Anterior cingulate cortex (tissue), 58 donors: ENCODE measurements at regions not wholly inside any gene's neighbourhood (a gene's known extent, or its start where the extent isn't known, plus 50 kb on each side); places are given as distances from the start of the nearest gene placed in this dataset.
"Not testable (repeated sequence)": the region's sequence is repeated elsewhere in the genome, so short reads cannot be mapped to it uniquely, and the experiment has no call there.

Experiments used
- DNase-seq, 58 donors: peaks; one replicate each; lab custom pipeline; 2025; lab: John Stamatoyannopoulos, UW

DNA sequence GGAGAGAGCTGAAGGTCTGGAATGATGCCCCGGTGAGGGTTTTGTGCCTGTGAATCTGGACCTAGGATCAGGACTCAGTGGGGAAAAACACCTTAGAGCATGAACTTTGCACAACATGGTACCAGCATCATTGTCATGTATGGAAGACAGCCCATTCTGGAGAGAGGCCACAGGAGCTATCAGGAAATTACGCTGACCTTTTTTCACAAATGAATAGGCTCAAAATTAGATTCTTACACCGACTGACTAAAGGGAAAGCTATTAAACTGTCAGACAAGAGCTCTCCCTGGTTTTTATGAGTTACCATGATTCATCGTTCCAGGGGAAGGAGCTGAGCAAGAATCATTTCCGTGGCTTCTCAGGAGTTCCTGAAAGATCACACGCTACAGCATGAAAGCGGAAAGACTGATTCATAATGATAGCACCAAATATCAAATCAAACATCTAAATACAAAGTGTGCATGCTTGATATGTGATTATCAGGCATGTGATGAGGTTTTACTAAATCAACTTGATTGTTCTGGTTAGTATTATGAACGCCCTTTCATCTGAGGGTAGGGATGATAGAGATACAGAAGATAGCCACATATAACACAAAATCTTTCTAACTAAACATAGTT lies 224.9 kb upstream of the SMLR1 start:
- DNase-seq: no peak

GRCh38 chr6:130603391-130603790 lies 223.8 kb upstream of the SMLR1 start:
- no peak for DNase-seq

GRCh38 chr6:130604841-130605399 lies 222.3 kb upstream of the SMLR1 start:
- DNase-seq: no peak

GRCh38 chr6:130610303-130610702 lies 216.9 kb upstream of the SMLR1 start:
- no peak for DNase-seq

GRCh38 chr6:130611366-130611765 lies 215.8 kb upstream of the SMLR1 start:
- no peak for DNase-seq

- no peak for DNase-seq
Observed at GRCh38 chr6:130613176-130613575, 214.0 kb upstream of the SMLR1 start.

DNA sequence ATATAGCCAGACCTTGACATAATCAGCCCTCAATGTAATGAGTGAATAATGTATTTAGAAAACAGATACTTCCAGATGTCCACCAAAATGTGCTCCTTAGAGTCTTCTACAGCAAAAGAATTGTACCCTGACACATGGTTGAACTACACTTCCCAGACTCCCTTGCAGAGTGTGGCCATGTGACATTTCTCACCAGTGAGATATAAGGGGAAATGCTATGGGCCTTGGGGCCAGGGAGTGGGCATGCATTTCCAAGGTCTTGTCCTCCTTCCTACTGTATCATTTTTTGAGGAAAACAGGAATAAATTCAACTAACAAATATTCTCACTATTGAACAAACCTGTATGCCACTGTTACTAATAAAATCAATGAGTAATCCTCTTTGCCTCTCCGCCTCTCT lies 211.4 kb upstream of the SMLR1 start:
- DNase-seq: no peak

GRCh38 chr6:130617658-130618057 lies 209.5 kb upstream of the SMLR1 start:
- DNase-seq: no peak

DNA sequence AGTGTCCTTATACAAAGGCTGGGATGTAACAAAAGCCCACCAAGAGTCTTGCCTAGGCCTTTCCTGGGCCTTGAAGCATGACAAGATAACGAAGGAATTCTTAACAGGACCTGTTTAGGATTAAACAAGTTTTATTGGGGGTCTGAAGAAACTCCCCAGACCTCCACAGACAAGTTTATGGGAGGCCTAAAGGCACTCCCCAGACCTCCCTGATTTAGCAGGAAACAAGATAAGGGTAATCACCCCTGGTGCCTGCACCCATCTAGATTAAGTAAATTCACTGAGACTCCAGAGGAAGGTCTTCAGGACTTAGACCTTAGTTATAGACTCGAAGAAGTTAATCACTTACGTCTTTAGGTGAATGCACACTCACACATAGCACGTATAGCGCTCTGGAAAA lies 208.4 kb upstream of the SMLR1 start:
- not testable (repeated sequence) for DNase-seq

DNA sequence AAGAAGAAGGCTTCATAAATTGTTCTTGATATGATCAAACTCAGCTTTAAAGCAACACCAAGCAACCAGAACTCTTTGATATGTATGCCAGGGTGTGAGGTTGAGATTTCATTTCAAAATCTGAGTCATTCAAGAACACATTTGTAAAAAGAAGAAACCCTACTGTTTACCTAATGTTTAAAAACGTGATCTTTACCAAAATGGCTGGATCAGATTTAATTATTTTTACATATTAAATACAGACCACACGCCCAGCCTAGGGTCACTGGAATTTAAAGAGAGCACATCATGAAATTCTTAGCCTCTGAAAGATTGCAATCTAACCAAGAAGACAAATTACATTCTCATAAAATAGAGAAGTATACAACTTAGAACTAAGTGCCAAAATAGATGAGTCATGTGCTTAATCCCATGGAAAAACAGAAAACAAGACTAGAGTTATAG lies 206.8 kb upstream of the SMLR1 start:
- no peak for DNase-seq

GRCh38 chr6:130622142-130622541 lies 205.1 kb upstream of the SMLR1 start:
- no peak for DNase-seq

DNA sequence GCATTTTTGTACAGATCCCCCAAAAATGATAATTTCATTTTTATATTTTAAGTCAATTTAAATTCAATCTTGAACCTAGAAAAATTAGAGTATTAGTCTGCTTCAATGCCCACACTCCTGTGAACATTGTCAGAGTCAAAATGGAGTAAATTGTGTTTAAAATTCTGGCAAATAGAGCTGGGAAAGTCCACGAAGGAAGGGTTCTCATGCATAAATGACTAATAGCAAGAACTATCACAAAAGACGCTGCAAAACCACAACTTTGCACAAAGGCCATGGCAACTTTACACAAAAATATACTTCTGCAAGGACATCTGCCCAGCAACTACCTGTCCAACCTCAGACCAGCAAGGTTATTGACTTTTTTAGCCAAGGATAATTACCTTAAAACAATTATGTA lies 203.2 kb upstream of the SMLR1 start:
- no peak for DNase-seq

- no peak for DNase-seq
Observed at GRCh38 chr6:130625825-130626527, 201.2 kb upstream of the SMLR1 start.

DNA sequence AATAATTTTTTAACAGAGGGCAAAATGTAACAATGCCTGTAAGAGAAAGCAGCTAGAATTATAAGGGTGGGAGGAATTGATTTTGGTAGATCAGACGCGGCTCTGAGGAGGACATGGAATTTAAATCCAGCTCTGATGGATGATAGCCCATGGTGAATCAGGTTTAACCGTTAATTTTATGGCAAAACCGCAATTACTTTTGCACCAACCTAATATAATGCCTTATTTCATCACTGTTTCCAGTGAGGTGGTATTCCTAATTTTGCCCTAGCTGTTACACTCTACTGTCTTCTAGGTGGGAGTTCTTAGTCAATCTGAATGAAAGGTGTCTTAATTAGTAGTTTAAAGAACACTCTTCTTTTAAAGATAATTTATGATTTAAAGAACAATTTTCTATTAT lies 198.3 kb upstream of the SMLR1 start:
- no peak for DNase-seq

GRCh38 chr6:130629640-130630039 lies 197.6 kb upstream of the SMLR1 start:
- DNase-seq: no peak

- DNase-seq: peak in 5 of 58 donors; percentile 2 to 8 (median 4)
Observed at GRCh38 chr6:130632277-130632676, 194.9 kb upstream of the SMLR1 start.

- no peak for DNase-seq
Observed at GRCh38 chr6:130632897-130633296, 194.3 kb upstream of the SMLR1 start.

DNA sequence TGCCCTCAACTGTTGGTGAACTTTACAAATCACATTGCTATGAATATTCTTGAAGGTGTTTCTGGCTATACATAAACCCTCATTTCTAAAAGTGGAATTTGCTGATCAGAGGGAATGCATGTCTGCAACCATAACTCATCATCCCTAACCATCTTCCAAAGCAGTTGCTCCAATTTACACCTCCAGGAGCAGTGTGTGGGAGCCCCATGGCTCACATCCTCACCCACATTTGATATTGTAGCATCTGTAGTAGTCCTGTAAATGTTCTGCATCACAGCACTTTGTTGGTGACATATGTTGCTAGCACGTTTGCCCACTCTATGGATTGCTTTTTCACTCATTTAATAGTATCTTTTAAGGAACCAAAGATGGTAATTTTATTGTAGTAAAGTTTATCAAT lies 183.8 kb upstream of the SMLR1 start:
- DNase-seq: peak in 17 of 58 donors; percentile 0 to 62 (median 12)

GRCh38 chr6:130644175-130644574 lies 183.0 kb upstream of the SMLR1 start:
- DNase-seq: no peak

- DNase-seq: not testable (repeated sequence)
Observed at GRCh38 chr6:130644769-130645168, 182.4 kb upstream of the SMLR1 start.

GRCh38 chr6:130647246-130647645 lies 180.0 kb upstream of the SMLR1 start:
- no peak for DNase-seq

- no peak for DNase-seq
Observed at GRCh38 chr6:130655586-130655985, 171.6 kb upstream of the SMLR1 start.
